Neural progenitor cell (in vitro differentiated cells): ENCODE measurements at regions not wholly inside any gene's neighbourhood (a gene's known extent, or its start where the extent isn't known, plus 50 kb on each side); places are given as distances from the start of the nearest gene placed in this dataset.

ENCODE experiments used
- DNase-seq: peaks from one replicate; pipeline ENCODE4 v3.0.0-alpha.2; 2016; ENCODE audit warnings: low spot score
- H2AFZ ChIP-seq: fragments of 200-600 bp; sonication (generic); replicated peaks from 2 replicates; pipeline ENCODE4 v1.6.1; 2016; ENCODE audit warnings: antibody characterized with exemption
- H3F3A ChIP-seq: fragments of 200-600 bp; sonication (generic); 2 replicates; pipeline ENCODE4 v1.6.1; 2016; ENCODE audit warnings: antibody characterized with exemption, low read depth
- H3K27ac ChIP-seq: fragments of 200-600 bp; sonication (generic); 2 replicates; pipeline ENCODE4 v1.5.1; 2016; ENCODE audit warnings: mild to moderate bottlenecking
- H3K27me3 ChIP-seq: fragments of 200-600 bp; sonication (generic); 2 replicates; pipeline ENCODE4 v1.6.1; 2016; ENCODE audit warnings: mild to moderate bottlenecking, moderate library complexity
- H3K36me3 ChIP-seq: fragments of 200-600 bp; sonication (generic); 2 replicates; pipeline ENCODE4 v1.5.1; 2016
- H3K4me1 ChIP-seq: fragments of 200-600 bp; sonication (generic); 2 replicates; pipeline ENCODE4 v1.6.1; 2016; ENCODE audit warnings: mixed run types
- H3K4me2 ChIP-seq: fragments of 200-600 bp; sonication (generic); 2 replicates; pipeline ENCODE4 v1.6.1; 2016
- H3K4me3 ChIP-seq: fragments of 200-600 bp; sonication (generic); 2 replicates; pipeline ENCODE4 v1.5.1; 2016
- H3K79me2 ChIP-seq: fragments of 200-600 bp; sonication (generic); 2 replicates; pipeline ENCODE4 v1.6.1; 2016; ENCODE audit warnings: low read depth
- H3K9ac ChIP-seq: fragments of 200-600 bp; sonication (generic); 2 replicates; pipeline ENCODE4 v1.6.1; 2016
- H3K9me3 ChIP-seq: fragments of 200-600 bp; sonication (generic); 2 replicates; pipeline ENCODE4 v1.5.1; 2016; ENCODE audit warnings: low read depth
- H4K20me1 ChIP-seq: fragments of 200-600 bp; sonication (generic); 2 replicates; pipeline ENCODE4 v1.6.1; 2016; ENCODE audit warnings: low read depth
- H3K27ac Mint-ChIP-seq: 3 replicates; pipeline ENCODE4 v1.8.0; 2021; ENCODE audit warnings: mixed read lengths
- H3K27me3 Mint-ChIP-seq: 2 replicates; pipeline ENCODE4 v1.8.0; 2022; ENCODE audit warnings: low read depth, mild to moderate bottlenecking, inconsistent platforms, moderate library complexity, mixed read lengths; ENCODE audit not compliant: insufficient read depth
- H3K36me3 Mint-ChIP-seq: 3 replicates; pipeline ENCODE4 v1.8.0; 2021; ENCODE audit warnings: mixed read lengths
- H3K4me1 Mint-ChIP-seq: 3 replicates; pipeline ENCODE4 v1.8.0; 2021; ENCODE audit warnings: mixed read lengths
- H3K4me3 Mint-ChIP-seq: 3 replicates; pipeline ENCODE4 v1.8.0; 2021; ENCODE audit warnings: mild to moderate bottlenecking, moderate library complexity, mixed read lengths
- H3K9me3 Mint-ChIP-seq: 3 replicates; pipeline ENCODE4 v1.8.0; 2020; ENCODE audit warnings: mixed read lengths
- EZH2 ChIP-seq: fragments of 200-600 bp; sonication (generic); IDR thresholded peaks from 2 replicates; pipeline ENCODE4 v1.6.1; 2017; ENCODE audit warnings: antibody characterized with exemption, mild to moderate bottlenecking, moderate library complexity
- EZH2phosphoT487 ChIP-seq: fragments of 200-600 bp; sonication (generic); IDR thresholded peaks from 2 replicates; pipeline ENCODE4 v1.6.1; 2017; ENCODE audit warnings: antibody characterized with exemption
- TF ChIP-seq, protein P1 (sequence below): fragments of 200-600 bp; sonication (generic); IDR thresholded peaks from 2 replicates; pipeline ENCODE4 v1.5.1; 2017; ENCODE audit warnings: antibody characterized with exemption, mild to moderate bottlenecking

DNA sequence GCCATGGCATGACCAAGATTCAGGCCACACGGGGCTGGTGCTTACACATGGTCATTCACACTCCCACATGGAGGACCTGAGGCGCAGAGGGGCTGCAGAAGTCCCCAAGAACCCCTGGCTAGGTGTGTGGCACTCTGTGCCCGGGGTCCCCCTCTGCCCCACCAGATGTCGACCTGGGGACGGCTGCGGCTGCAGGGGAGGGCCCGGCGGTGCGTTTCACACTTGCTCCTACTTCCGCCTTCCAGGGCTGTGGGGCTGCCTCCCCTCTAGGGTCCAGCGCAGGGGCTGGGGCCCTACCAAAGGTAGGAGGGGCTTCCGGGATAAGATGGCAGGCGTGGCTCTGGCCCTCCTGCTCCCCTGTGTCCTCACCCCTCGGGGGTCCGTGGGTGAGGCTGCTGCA, 81.1 kb upstream of the SLCO4A1 start:
- H3K4me1 ChIP-seq: peaks cover 3% of the 10 kb centered on the region
- no peak overlapping the region for H2AFZ ChIP-seq
- no peaks in the 10 kb centered on the region for H3K9me3 ChIP-seq
- no peak overlapping the region for H3K9ac ChIP-seq
- no peaks in the 10 kb centered on the region for H3K27me3 ChIP-seq
- no peak for TF ChIP-seq EZH2
- TF ChIP-seq, protein P1, sequence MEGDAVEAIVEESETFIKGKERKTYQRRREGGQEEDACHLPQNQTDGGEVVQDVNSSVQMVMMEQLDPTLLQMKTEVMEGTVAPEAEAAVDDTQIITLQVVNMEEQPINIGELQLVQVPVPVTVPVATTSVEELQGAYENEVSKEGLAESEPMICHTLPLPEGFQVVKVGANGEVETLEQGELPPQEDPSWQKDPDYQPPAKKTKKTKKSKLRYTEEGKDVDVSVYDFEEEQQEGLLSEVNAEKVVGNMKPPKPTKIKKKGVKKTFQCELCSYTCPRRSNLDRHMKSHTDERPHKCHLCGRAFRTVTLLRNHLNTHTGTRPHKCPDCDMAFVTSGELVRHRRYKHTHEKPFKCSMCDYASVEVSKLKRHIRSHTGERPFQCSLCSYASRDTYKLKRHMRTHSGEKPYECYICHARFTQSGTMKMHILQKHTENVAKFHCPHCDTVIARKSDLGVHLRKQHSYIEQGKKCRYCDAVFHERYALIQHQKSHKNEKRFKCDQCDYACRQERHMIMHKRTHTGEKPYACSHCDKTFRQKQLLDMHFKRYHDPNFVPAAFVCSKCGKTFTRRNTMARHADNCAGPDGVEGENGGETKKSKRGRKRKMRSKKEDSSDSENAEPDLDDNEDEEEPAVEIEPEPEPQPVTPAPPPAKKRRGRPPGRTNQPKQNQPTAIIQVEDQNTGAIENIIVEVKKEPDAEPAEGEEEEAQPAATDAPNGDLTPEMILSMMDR: no peak
- no peak for TF ChIP-seq EZH2phosphoT487
- Mint-ChIP-seq H3K27me3 (peaks cover 13% of the 10 kb centered on the region), H3K27ac (no peak overlapping the region), H3K4me1 (peaks cover 22% of the 10 kb centered on the region), H3K4me3 (no peak overlapping the region), H3K36me3 (no peaks in the 10 kb centered on the region), H3K9me3 (no peaks in the 10 kb centered on the region)
- no peak overlapping the region for H3K27ac ChIP-seq
- no peaks in the 10 kb centered on the region for H4K20me1 ChIP-seq
- no peak for DNase-seq
- H3F3A ChIP-seq: no peaks in the 10 kb centered on the region
- no peaks in the 10 kb centered on the region for H3K36me3 ChIP-seq
- H3K4me3 ChIP-seq: no peak overlapping the region
- H3K4me2 ChIP-seq: no peak overlapping the region
- no peaks in the 10 kb centered on the region for H3K79me2 ChIP-seq

DNA sequence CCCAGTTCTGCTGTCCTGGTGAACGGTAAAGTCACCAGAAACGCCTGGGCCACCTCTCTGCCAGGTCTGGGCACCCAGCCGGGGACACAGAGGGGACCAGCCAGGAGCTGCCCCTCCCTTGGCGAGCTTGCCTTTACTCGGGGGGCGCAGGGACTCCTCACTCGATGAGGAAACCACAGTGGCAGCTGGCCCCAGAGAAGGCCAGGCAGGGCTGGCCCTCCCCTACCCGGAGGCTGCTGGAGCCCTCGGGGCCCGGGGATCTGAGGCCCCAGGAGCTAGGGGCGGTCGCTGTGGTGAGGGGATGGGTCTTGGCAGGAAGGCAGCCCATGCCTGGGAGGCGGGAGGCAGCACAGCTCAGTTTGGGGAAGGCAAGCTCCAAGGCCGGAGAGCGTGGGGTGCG, 80.4 kb upstream of the SLCO4A1 start:
- Histone ChIP-seq H3F3A (no peaks in the 10 kb centered on the region), H3K4me3 (no peak overlapping the region), H3K9me3 (no peaks in the 10 kb centered on the region), H3K4me1 (peaks cover 3% of the 10 kb centered on the region), H3K27me3 (no peaks in the 10 kb centered on the region), H3K36me3 (no peaks in the 10 kb centered on the region), H3K4me2 (no peak overlapping the region), H3K9ac (no peak overlapping the region), H3K27ac (no peak overlapping the region), H3K79me2 (no peaks in the 10 kb centered on the region), H2AFZ (no peak overlapping the region), H4K20me1 (no peaks in the 10 kb centered on the region)
- Mint-ChIP-seq H3K4me1 (peaks cover 16% of the 10 kb centered on the region), H3K36me3 (no peaks in the 10 kb centered on the region), H3K27ac (no peak overlapping the region), H3K9me3 (no peaks in the 10 kb centered on the region), H3K27me3 (peaks cover 13% of the 10 kb centered on the region), H3K4me3 (no peak overlapping the region)
- TF ChIP-seq, protein P1: no peak
- TF ChIP-seq EZH2 (no peak), EZH2phosphoT487 (no peak)
- no peak for DNase-seq

DNA sequence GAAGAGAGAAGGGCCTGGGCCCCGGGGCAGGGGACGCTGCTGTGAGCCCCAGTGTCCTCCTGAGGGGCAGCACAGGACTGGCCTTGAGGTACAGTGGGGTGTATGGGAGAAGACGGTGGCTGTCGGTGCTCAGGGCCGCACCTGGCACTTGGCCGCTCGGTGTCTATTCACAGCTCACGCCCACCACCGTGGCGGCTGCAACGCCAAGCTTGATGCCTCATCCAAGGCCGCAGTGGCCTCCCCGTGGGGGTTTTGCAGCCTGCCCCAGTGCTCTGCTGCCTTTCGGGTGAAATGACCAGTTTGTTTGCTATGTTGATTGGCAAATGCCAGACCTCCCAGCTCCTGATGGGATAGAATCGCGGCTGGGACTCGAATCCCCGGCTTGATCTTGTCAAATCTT, 79.5 kb upstream of the SLCO4A1 start:
- Histone ChIP-seq H3K4me2 (no peak overlapping the region), H3K36me3 (no peaks in the 10 kb centered on the region), H3K4me3 (no peak overlapping the region), H3K27ac (no peak overlapping the region), H3K9ac (no peak overlapping the region), H3K79me2 (no peaks in the 10 kb centered on the region), H4K20me1 (no peaks in the 10 kb centered on the region), H3K27me3 (no peaks in the 10 kb centered on the region), H3K9me3 (no peaks in the 10 kb centered on the region), H3K4me1 (peaks cover 3% of the 10 kb centered on the region), H3F3A (no peaks in the 10 kb centered on the region), H2AFZ (no peak overlapping the region)
- no peaks in the 10 kb centered on the region for H3K9me3 Mint-ChIP-seq
- TF ChIP-seq, protein P1: no peak
- no peak for TF ChIP-seq EZH2
- TF ChIP-seq EZH2phosphoT487: no peak
- peaks cover 16% of the 10 kb centered on the region for H3K27me3 Mint-ChIP-seq
- no peak overlapping the region for H3K4me3 Mint-ChIP-seq
- no peaks in the 10 kb centered on the region for H3K36me3 Mint-ChIP-seq
- DNase-seq: no peak
- no peak overlapping the region for H3K27ac Mint-ChIP-seq
- peaks cover 15% of the 10 kb centered on the region for H3K4me1 Mint-ChIP-seq
